SK-N-MC (cell line): ENCODE measurements at regions not wholly inside any gene's neighbourhood (a gene's known extent, or its start where the extent isn't known, plus 50 kb on each side); places are given as distances from the start of the nearest gene placed in this dataset.

Experiments used
- EZH2 ChIP-seq: fragments of 200-600 bp; sonication (generic); IDR thresholded peaks from one replicate; pipeline ENCODE4 v1.6.1; 2017; ENCODE audit warnings: antibody characterized with exemption
- FOXP2 ChIP-seq: optimal IDR thresholded peaks from 2 replicates; pipeline ENCODE3; 2011; ENCODE audit warnings: mild to moderate bottlenecking, moderate library complexity; ENCODE audit not compliant: insufficient read depth; ENCODE audit errors: extremely low read length, control extremely low read depth
- POLR2AphosphoS5 ChIP-seq: IDR thresholded peaks from 2 replicates; pipeline ENCODE4 v1.6.1; 2012; ENCODE audit warnings: mild to moderate bottlenecking, low read depth, low read length, borderline replicate concordance

GRCh38 chr4:188346171-188346809 is 207.0 kb downstream of the TRIML1 start:
- TF ChIP-seq POLR2AphosphoS5 (no peak), EZH2 (no peak), FOXP2 (no peak)
